H9 (cell line): ENCODE measurements at regions not wholly inside any gene's neighbourhood (a gene's known extent, or its start where the extent isn't known, plus 50 kb on each side); places are given as distances from the start of the nearest gene placed in this dataset.
"Not testable (repeated sequence)": the region's sequence is repeated elsewhere in the genome, so short reads cannot be mapped to it uniquely, and the experiment has no call there.

Source experiments
- DNase-seq: peaks from one replicate; pipeline ENCODE4 v3.0.0-alpha.2; 2017
- H2AFZ ChIP-seq: one replicate; pipeline ENCODE4 v1.6.1; 2013; ENCODE audit warnings: mild to moderate bottlenecking, low read length, control low read depth, moderate library complexity
- H2AK5ac ChIP-seq: 2 replicates; pipeline ENCODE4 v1.6.1; 2013; ENCODE audit warnings: low read length, control low read depth, mixed read lengths; ENCODE audit not compliant: insufficient read length
- H2BK120ac ChIP-seq: one replicate; pipeline ENCODE4 v1.6.1; 2013; ENCODE audit warnings: low read depth, mild to moderate bottlenecking, low read length, control low read depth, inconsistent platforms; ENCODE audit not compliant: poor library complexity, severe bottlenecking
- H2BK12ac ChIP-seq: 2 replicates; pipeline ENCODE4 v1.6.1; 2013; ENCODE audit warnings: low read length, control low read depth, mixed read lengths, low read depth; ENCODE audit not compliant: insufficient read length
- H2BK15ac ChIP-seq: 2 replicates; pipeline ENCODE4 v1.6.1; 2013; ENCODE audit warnings: low read depth, low read length, control low read depth
- H2BK20ac ChIP-seq: one replicate; pipeline ENCODE4 v1.6.1; 2013; ENCODE audit warnings: low read depth, mild to moderate bottlenecking, low read length, control low read depth, inconsistent platforms; ENCODE audit not compliant: poor library complexity, severe bottlenecking
- H2BK5ac ChIP-seq: 2 replicates; pipeline ENCODE4 v1.6.1; 2013; ENCODE audit warnings: low read length, control low read depth, mixed read lengths; ENCODE audit not compliant: insufficient read length
- H3K14ac ChIP-seq: 2 replicates; pipeline ENCODE4 v1.6.1; 2013; ENCODE audit warnings: low read length, control low read depth; ENCODE audit not compliant: insufficient read depth
- H3K18ac ChIP-seq: 2 replicates; pipeline ENCODE4 v1.6.1; 2013; ENCODE audit warnings: low read depth, mild to moderate bottlenecking, mixed read lengths, low read length, control low read depth; ENCODE audit not compliant: insufficient read length
- H3K23ac ChIP-seq: 2 replicates; pipeline ENCODE4 v1.6.1; 2013; ENCODE audit warnings: low read length, control low read depth, mixed read lengths, low read depth; ENCODE audit not compliant: insufficient read length
- H3K23me2 ChIP-seq: 2 replicates; pipeline ENCODE4 v1.6.1; 2013; ENCODE audit warnings: low read depth, mild to moderate bottlenecking, mixed read lengths, low read length, control low read depth; ENCODE audit not compliant: insufficient read length, poor library complexity, severe bottlenecking
- H3K27ac ChIP-seq: 2 replicates; pipeline ENCODE4 v1.5.1; 2013; ENCODE audit warnings: low read length, control low read depth, mixed read lengths, low read depth; ENCODE audit not compliant: insufficient read length
- H3K27me3 ChIP-seq: 2 replicates; pipeline ENCODE4 v1.6.1; 2013; ENCODE audit warnings: low read length, control low read depth, inconsistent platforms; ENCODE audit not compliant: insufficient read depth
- H3K4ac ChIP-seq: 2 replicates; pipeline ENCODE4 v1.6.1; 2013; ENCODE audit warnings: low read depth, mild to moderate bottlenecking, control low read depth, inconsistent platforms, low read length, moderate library complexity
- H3K4me1 ChIP-seq: 2 replicates; pipeline ENCODE4 v1.6.1; 2013; ENCODE audit warnings: low read length, control low read depth, inconsistent platforms; ENCODE audit not compliant: insufficient read depth
- H3K4me2 ChIP-seq: 2 replicates; pipeline ENCODE4 v1.6.1; 2013; ENCODE audit warnings: low read length, control low read depth, mixed read lengths; ENCODE audit not compliant: insufficient read length, insufficient read depth
- H3K56ac ChIP-seq: 2 replicates; pipeline ENCODE4 v1.6.1; 2013; ENCODE audit warnings: low read depth, mild to moderate bottlenecking, mixed read lengths, low read length, control low read depth; ENCODE audit not compliant: insufficient read length
- H3K79me1 ChIP-seq: 2 replicates; pipeline ENCODE4 v1.6.1; 2013; ENCODE audit warnings: low read depth, mild to moderate bottlenecking, moderate library complexity, low read length, control low read depth, inconsistent platforms; ENCODE audit not compliant: insufficient read depth, poor library complexity, severe bottlenecking
- H3K79me2 ChIP-seq: 2 replicates; pipeline ENCODE4 v1.6.1; 2013; ENCODE audit warnings: low read length, control low read depth, inconsistent platforms; ENCODE audit not compliant: insufficient read depth
- H3K9ac ChIP-seq: 2 replicates; pipeline ENCODE4 v1.6.1; 2013; ENCODE audit warnings: low read length, control low read depth, mixed read lengths; ENCODE audit not compliant: insufficient read length; ENCODE audit errors: extremely low read depth
- H3K9me3 ChIP-seq: one replicate; pipeline ENCODE4 v1.6.1; 2013; ENCODE audit warnings: low read depth, low read length, inconsistent platforms; ENCODE audit not compliant: control insufficient read depth
- H3T11ph ChIP-seq: one replicate; pipeline ENCODE4 v1.6.1; 2013; ENCODE audit warnings: mild to moderate bottlenecking, low read length, control low read depth, inconsistent platforms
- H4K20me1 ChIP-seq: one replicate; pipeline ENCODE4 v1.6.1; 2013; ENCODE audit not compliant: control insufficient read depth, insufficient read length, insufficient read depth
- H4K5ac ChIP-seq: 2 replicates; pipeline ENCODE4 v1.6.1; 2013; ENCODE audit warnings: low read depth, mild to moderate bottlenecking, mixed read lengths, low read length, control low read depth; ENCODE audit not compliant: insufficient read length
- H4K8ac ChIP-seq: replicated peaks from 2 replicates; pipeline ENCODE4 v1.6.1; 2013; ENCODE audit warnings: low read length, control low read depth, mixed read lengths, low read depth; ENCODE audit not compliant: insufficient read length
- H4K91ac ChIP-seq: 2 replicates; pipeline ENCODE4 v1.6.1; 2013; ENCODE audit warnings: low read depth, mild to moderate bottlenecking, moderate library complexity, mixed read lengths, low read length, control low read depth; ENCODE audit not compliant: insufficient read length
- H3K27ac Mint-ChIP-seq, 3 experiments: 2 replicates in 2 of 3; 3 replicates in 1 of 3; pipeline ENCODE4 v1.8.0; 2020 to 2021; ENCODE audit warnings: mixed read lengths in 3 of 3, mild to moderate bottlenecking in 1 of 3, moderate library complexity in 1 of 3
- H3K27me3 Mint-ChIP-seq: 2 replicates; pipeline ENCODE4 v1.8.0; 2021; ENCODE audit warnings: low read depth, mild to moderate bottlenecking, moderate library complexity, mixed read lengths
- H3K36me3 Mint-ChIP-seq, 3 experiments: 2 replicates in 2 of 3; 3 replicates in 1 of 3; pipeline ENCODE4 v1.8.0; 2020 to 2021; ENCODE audit warnings: low read depth in 3 of 3, mixed read lengths in 3 of 3; ENCODE audit not compliant: insufficient read depth in 1 of 3
- H3K4me1 Mint-ChIP-seq, 2 experiments: 2 replicates each; pipeline ENCODE4 v1.8.0; 2020; ENCODE audit warnings: mixed read lengths in 2 of 2
- H3K4me3 Mint-ChIP-seq, 2 experiments: 2 replicates in 1 of 2; 3 replicates in 1 of 2; pipeline ENCODE4 v1.8.0; 2020 to 2021; ENCODE audit warnings: mild to moderate bottlenecking in 2 of 2, mixed read lengths in 2 of 2, moderate library complexity in 1 of 2
- H3K9me3 Mint-ChIP-seq, 2 experiments: 2 replicates in 1 of 2; 3 replicates in 1 of 2; pipeline ENCODE4 v1.8.0; 2020; ENCODE audit warnings: mild to moderate bottlenecking in 2 of 2, mixed read lengths in 2 of 2, moderate library complexity in 1 of 2
- CTCF ChIP-seq: fragments of 200-600 bp; sonication (generic); conservative IDR thresholded peaks from 3 replicates; pipeline ENCODE4 v1.8.0; 2021; ENCODE audit warnings: antibody characterized with exemption, mild to moderate bottlenecking
- WGBS: extraction: QIAGEN DNeasy Blood & Tissue Kit; methylation state at CpG from one replicate; pipeline ENCODE4 v1.1.7; 2013; ENCODE audit warnings: missing lambda C conversion rate, low lambda C conversion rate, mixed read lengths; ENCODE audit not compliant: insufficient read length; ENCODE audit errors: extremely low coverage; 5-methylcytosine and 5-hydroxymethylcytosine counted together

- no peaks in the 10 kb centered on the region for H3K9me3 ChIP-seq
- Mint-ChIP-seq H3K9me3 (peaks cover 6 to 7% of the 10 kb centered on the region in 2 experiments; a peak in 3 of 5 replicates), H3K4me1 (no peaks in the 10 kb centered on the region), H3K27me3 (peaks cover 5% of the 10 kb centered on the region), H3K36me3 (no peaks in the 10 kb centered on the region), H3K27ac (no peak overlapping the region), H3K4me3 (no peak overlapping the region)
- no peak overlapping the region for H2AK5ac ChIP-seq
- no peak overlapping the region for H3K56ac ChIP-seq
- no peak overlapping the region for H3T11ph ChIP-seq
- H3K23ac ChIP-seq: no peak overlapping the region
- H2BK20ac ChIP-seq: no peak overlapping the region
- no peak overlapping the region for H3K27ac ChIP-seq
- H3K4me2 ChIP-seq: no peak overlapping the region
- H3K79me2 ChIP-seq: no peaks in the 10 kb centered on the region
- no peak for DNase-seq
- H2BK12ac ChIP-seq: no peak overlapping the region
- H3K27me3 ChIP-seq: no peaks in the 10 kb centered on the region; the same call in 1 of the 2 replicates
- H3K23me2 ChIP-seq: no peaks in the 10 kb centered on the region
- H3K18ac ChIP-seq: no peak overlapping the region
- no peak overlapping the region for H2AFZ ChIP-seq
- no peak overlapping the region for H4K91ac ChIP-seq
- H3K4me1 ChIP-seq: no peaks in the 10 kb centered on the region
- H2BK15ac ChIP-seq: no peak overlapping the region
- no peak overlapping the region for H4K5ac ChIP-seq
- WGBS: no CpG with 5 or more reads among the region's 2 CpGs
- H4K20me1 ChIP-seq: no peaks in the 10 kb centered on the region
- no peak overlapping the region for H2BK120ac ChIP-seq
- no peak overlapping the region for H3K14ac ChIP-seq
- TF ChIP-seq CTCF: no peak
- H2BK5ac ChIP-seq: no peak overlapping the region
- no peak overlapping the region for H3K4ac ChIP-seq
- H4K8ac ChIP-seq: no peak overlapping the region
- H3K9ac ChIP-seq: no peak overlapping the region
- H3K79me1 ChIP-seq: no peaks in the 10 kb centered on the region
These were observed 130.3 kb upstream of the LY86 start for GRCh38 chr6:6458172-6458571.

GRCh38 chr6:6459963-6460362 lies 128.6 kb upstream of the LY86 start:
- H3T11ph ChIP-seq, H4K8ac ChIP-seq, H3K4me3 Mint-ChIP-seq, H3K4me1 Mint-ChIP-seq, H3K14ac ChIP-seq, H3K23ac ChIP-seq, H3K27ac Mint-ChIP-seq, H3K27me3 ChIP-seq, H3K27ac ChIP-seq, H2BK12ac ChIP-seq, DNase-seq, H3K9me3 Mint-ChIP-seq, H2AFZ ChIP-seq, H3K9ac ChIP-seq, H3K9me3 ChIP-seq, H3K4me1 ChIP-seq, H2BK5ac ChIP-seq, H3K79me2 ChIP-seq, H2BK120ac ChIP-seq, H4K91ac ChIP-seq, H2AK5ac ChIP-seq, H3K79me1 ChIP-seq, H3K36me3 Mint-ChIP-seq, H3K4me2 ChIP-seq, H2BK15ac ChIP-seq, H4K20me1 ChIP-seq, H3K18ac ChIP-seq, H3K4ac ChIP-seq, H4K5ac ChIP-seq, H3K56ac ChIP-seq, H3K23me2 ChIP-seq, H2BK20ac ChIP-seq, H3K27me3 Mint-ChIP-seq: not testable (repeated sequence)
- no CpG with 5 or more reads among the region's 4 CpGs for WGBS
